Omental fat pad (tissue), 3 donors: ENCODE measurements at regions not wholly inside any gene's neighbourhood (a gene's known extent, or its start where the extent isn't known, plus 50 kb on each side); places are given as distances from the start of the nearest gene placed in this dataset.
"Not testable (repeated sequence)": the region's sequence is repeated elsewhere in the genome, so short reads cannot be mapped to it uniquely, and the experiment has no call there.

Experiments
- ATAC-seq: fragments of 150-250 bp; one replicate; pipeline ENCODE4 v1.9.1; 2016; ENCODE audit warnings: mild to moderate bottlenecking, moderate library complexity; ENCODE audit not compliant: low FRiP score
- DNase-seq: peaks from one replicate; pipeline ENCODE4 v3.0.0-alpha.2; 2019; ENCODE audit warnings: low spot score
- TF ChIP-seq, protein P1 (sequence below), 3 donors: fragments of 450-650 bp; IDR thresholded peaks; one replicate each; pipeline ENCODE4 v1.5.1; 2016 to 2017; ENCODE audit warnings: antibody characterized with exemption in 3 of 3, mild to moderate bottlenecking in 3 of 3, moderate library complexity in 2 of 3

GRCh38 chr2:211014906-211015305, 458.5 kb downstream of the CPS1 start:
- TF ChIP-seq, protein P1, sequence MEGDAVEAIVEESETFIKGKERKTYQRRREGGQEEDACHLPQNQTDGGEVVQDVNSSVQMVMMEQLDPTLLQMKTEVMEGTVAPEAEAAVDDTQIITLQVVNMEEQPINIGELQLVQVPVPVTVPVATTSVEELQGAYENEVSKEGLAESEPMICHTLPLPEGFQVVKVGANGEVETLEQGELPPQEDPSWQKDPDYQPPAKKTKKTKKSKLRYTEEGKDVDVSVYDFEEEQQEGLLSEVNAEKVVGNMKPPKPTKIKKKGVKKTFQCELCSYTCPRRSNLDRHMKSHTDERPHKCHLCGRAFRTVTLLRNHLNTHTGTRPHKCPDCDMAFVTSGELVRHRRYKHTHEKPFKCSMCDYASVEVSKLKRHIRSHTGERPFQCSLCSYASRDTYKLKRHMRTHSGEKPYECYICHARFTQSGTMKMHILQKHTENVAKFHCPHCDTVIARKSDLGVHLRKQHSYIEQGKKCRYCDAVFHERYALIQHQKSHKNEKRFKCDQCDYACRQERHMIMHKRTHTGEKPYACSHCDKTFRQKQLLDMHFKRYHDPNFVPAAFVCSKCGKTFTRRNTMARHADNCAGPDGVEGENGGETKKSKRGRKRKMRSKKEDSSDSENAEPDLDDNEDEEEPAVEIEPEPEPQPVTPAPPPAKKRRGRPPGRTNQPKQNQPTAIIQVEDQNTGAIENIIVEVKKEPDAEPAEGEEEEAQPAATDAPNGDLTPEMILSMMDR (IDR thresholded peaks at IDR 0.05), result no peak
- DNase-seq, result no peak
- no peak for ATAC-seq

GRCh38 chr2:211025089-211025488, 468.7 kb downstream of the CPS1 start:
- not testable (repeated sequence) for ATAC-seq

GRCh38 chr2:211026109-211026508, 469.7 kb downstream of the CPS1 start:
- ATAC-seq (no peak), DNase-seq (no peak)
- TF ChIP-seq, protein P1 (IDR thresholded peaks at IDR 0.05), result no peak

More at GRCh38 chr2:211025089-211025488, 468.7 kb downstream of the CPS1 start:
- not testable (repeated sequence) for DNase-seq

- DNase-seq (no peak), ATAC-seq (no peak)
- TF ChIP-seq, protein P1 (IDR thresholded peaks at IDR 0.05), result no peak
Observed at GRCh38 chr2:211027976-211028375, 471.6 kb downstream of the CPS1 start.

DNA sequence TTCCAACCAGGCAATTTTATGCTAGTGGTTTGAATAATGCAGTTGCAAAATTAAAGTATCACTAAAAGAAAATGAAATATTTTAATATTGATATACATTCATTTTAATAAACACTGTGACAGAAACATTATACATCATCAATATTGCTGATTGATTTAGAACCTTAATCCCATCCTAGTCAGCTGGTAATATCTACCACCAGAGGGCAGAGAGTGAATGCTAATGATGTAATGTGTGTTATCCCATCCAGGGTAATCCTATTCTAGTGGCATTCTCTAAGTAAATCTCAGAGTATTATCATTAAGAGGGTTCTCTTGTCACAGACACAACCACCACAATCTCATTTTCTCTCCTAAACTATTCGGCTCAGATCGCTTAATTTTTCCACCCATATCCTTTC, 477.4 kb downstream of the CPS1 start:
- DNase-seq, result no peak
- TF ChIP-seq, protein P1 (IDR thresholded peaks at IDR 0.05), result no peak
- no peak for ATAC-seq

- no peak for DNase-seq
- no peak for ATAC-seq
- TF ChIP-seq, protein P1 (IDR thresholded peaks at IDR 0.05), result no peak
Observed at GRCh38 chr2:211035548-211036185, 479.3 kb downstream of the CPS1 start.

DNA sequence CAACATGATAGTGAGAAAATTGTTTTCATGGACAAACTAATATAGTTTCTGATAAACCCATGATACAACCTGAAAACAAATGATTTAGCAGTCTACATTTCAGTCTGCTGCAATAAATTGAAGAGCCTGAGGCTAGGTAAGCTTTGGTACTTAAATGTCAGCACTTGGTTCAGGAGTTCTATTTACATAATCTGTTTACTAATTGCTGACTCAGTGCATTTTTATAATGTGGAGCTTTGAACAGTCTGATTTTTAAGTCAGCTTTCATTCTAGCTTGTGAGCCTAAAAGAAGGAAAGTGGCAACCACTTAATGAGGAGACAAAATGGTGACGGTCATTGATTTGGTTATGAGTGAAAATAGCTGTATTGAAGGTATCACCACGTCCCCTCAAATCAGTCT, 488.6 kb downstream of the CPS1 start:
- DNase-seq (no peak), ATAC-seq (no peak)
- TF ChIP-seq, protein P1 (IDR thresholded peaks at IDR 0.05), result no peak
